ENCODE measurements at regions not wholly inside any gene's neighbourhood (a gene's known extent, or its start where the extent isn't known, plus 50 kb on each side); places are given as distances from the start of the nearest gene placed in this dataset.

- H3K9me3 ChIP-seq, result no peaks in the 10 kb centered on the region
- no peaks in the 10 kb centered on the region for H3K4me1 ChIP-seq
- no peak for DNase-seq
- peaks cover 0 to 9% (median 0%) of the 10 kb centered on the region in 3 donors for H3K27me3 ChIP-seq
- TF ChIP-seq POLR2A (IDR thresholded peaks at IDR 0.05) (no peak), EP300 (IDR thresholded peaks at IDR 0.05) (no peak), POLR2AphosphoS5 (IDR thresholded peaks at IDR 0.05) (no peak), CTCF (IDR thresholded peaks at IDR 0.05) (no peak)
- intact Hi-C loops (cut with DNase I), result no loop called here
- no peak overlapping the region for H3K4me3 ChIP-seq
- whole genome bisulfite sequencing, 2 donors, result 62 to 74% methylated on average over 13 of the region's 13 CpGs
- no peak overlapping the region for H3K27ac ChIP-seq
- no peaks in the 10 kb centered on the region for H3K36me3 ChIP-seq
Measured at GRCh38 chr22:49119551-49119952, 708.1 kb downstream of the BRD1 start.

GRCh38 chr22:49118065-49118464 lies 709.6 kb downstream of the BRD1 start:
- Histone ChIP-seq H3K9me3 (no peaks in the 10 kb centered on the region), H3K4me3 (no peak overlapping the region), H3K4me1 (no peaks in the 10 kb centered on the region), H3K36me3 (no peaks in the 10 kb centered on the region), H3K27ac (no peak overlapping the region), H3K27me3 (peaks cover 0 to under 1% (median 0%) of the 10 kb centered on the region in 3 donors)
- no peak for DNase-seq
- no peak for TF ChIP-seq POLR2AphosphoS5 (IDR thresholded peaks at IDR 0.05)
- no peak for TF ChIP-seq EP300 (IDR thresholded peaks at IDR 0.05)
- TF ChIP-seq POLR2A (IDR thresholded peaks at IDR 0.05), result no peak
- no peak for TF ChIP-seq CTCF (IDR thresholded peaks at IDR 0.05)
- 92 to 96% methylated on average over 17 of the region's 17 CpGs for WGBS, 2 donors
- intact Hi-C loops (cut with DNase I), result no loop called here

DNA sequence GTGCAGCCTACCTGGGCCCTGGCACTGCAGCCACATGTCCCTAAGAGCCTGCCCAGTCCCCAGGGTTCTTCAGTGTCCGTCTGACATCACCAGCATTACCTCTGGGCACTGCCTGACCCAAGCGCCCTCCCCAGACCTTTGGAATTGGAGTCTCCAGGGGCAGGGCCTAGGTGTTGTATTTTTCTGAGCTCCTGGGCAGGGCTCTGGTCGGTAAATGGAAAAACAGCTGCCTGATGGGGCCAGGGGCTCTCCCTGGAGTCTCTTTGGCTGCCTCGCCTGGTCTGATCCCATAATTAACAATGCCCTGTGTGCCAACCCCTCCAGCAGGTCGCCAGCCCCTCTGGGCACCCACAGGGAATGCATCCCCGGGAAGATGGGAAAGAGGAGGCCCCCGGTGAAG lies 710.2 kb downstream of the BRD1 start:
- H3K4me3 ChIP-seq, result no peak overlapping the region
- TF ChIP-seq POLR2AphosphoS5 (IDR thresholded peaks at IDR 0.05) (no peak), CTCF (IDR thresholded peaks at IDR 0.05) (no peak), POLR2A (IDR thresholded peaks at IDR 0.05) (no peak), EP300 (IDR thresholded peaks at IDR 0.05) (no peak)
- DNase-seq, result no peak
- no peaks in the 10 kb centered on the region for H3K36me3 ChIP-seq
- no peaks in the 10 kb centered on the region for H3K9me3 ChIP-seq
- H3K4me1 ChIP-seq, result no peaks in the 10 kb centered on the region
- no peaks in the 10 kb centered on the region for H3K27me3 ChIP-seq
- WGBS, 2 donors, result 53 to 80% methylated on average over 7 of the region's 7 CpGs
- no peak overlapping the region for H3K27ac ChIP-seq
- intact Hi-C loops (cut with DNase I), result no loop called here

DNA sequence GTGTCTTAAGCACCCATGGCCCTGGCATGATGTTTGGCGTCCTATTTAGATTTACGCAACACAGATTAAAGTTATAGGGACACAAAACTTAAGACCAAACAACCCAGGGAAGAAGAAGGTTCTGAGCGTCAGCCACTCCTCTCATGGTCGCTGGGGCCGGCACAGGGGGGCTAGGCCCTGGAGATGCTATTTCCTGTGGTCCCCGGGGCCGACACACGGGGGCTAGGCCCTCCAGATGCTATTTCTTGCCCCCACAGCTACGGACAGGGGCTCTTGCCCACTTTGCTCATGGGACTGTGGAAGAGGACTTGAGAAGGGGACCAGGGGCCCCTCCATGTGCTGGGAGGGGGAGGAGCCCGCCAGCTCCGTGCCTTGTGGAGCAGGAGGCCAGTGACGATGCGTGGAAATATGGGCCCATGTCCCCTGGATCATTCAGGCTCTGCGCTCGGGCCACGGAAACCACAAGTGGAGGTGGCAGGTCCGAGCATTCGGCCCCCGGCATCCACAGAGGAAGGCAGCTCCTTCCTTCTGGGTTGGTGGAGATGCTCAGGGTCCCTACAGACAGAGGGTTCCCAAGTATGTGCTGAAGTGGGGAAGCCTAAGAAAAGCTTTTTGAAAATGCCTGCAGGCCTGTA lies 711.1 kb downstream of the BRD1 start:
- TF ChIP-seq POLR2A (IDR thresholded peaks at IDR 0.05), result no peak
- TF ChIP-seq CTCF (IDR thresholded peaks at IDR 0.05), result no peak
- TF ChIP-seq EP300 (IDR thresholded peaks at IDR 0.05), result no peak
- TF ChIP-seq POLR2AphosphoS5 (IDR thresholded peaks at IDR 0.05), result no peak
- H3K9me3 ChIP-seq, result no peaks in the 10 kb centered on the region
- no peak overlapping the region for H3K27ac ChIP-seq
- H3K4me1 ChIP-seq, result no peaks in the 10 kb centered on the region
- H3K27me3 ChIP-seq, result no peaks in the 10 kb centered on the region
- no peak for DNase-seq
- no peak overlapping the region for H3K4me3 ChIP-seq
- intact Hi-C loops (cut with DNase I), result no loop called here
- WGBS, 2 donors, result 77 to 81% methylated on average over 19 of the region's 19 CpGs
- H3K36me3 ChIP-seq, result no peaks in the 10 kb centered on the region

GRCh38 chr22:49116021-49116420 lies 711.7 kb downstream of the BRD1 start:
- Histone ChIP-seq H3K4me3 (no peak overlapping the region), H3K36me3 (no peaks in the 10 kb centered on the region), H3K4me1 (no peaks in the 10 kb centered on the region), H3K27ac (no peak overlapping the region), H3K27me3 (peaks cover 0 to 4% (median 0%) of the 10 kb centered on the region in 3 donors), H3K9me3 (no peaks in the 10 kb centered on the region)
- TF ChIP-seq POLR2A (IDR thresholded peaks at IDR 0.05) (no peak), CTCF (IDR thresholded peaks at IDR 0.05) (no peak), POLR2AphosphoS5 (IDR thresholded peaks at IDR 0.05) (no peak)
- DNase-seq, result no peak
- intact Hi-C loops (cut with DNase I), result no loop called here
- 91 to 93% methylated on average over 19 of the region's 19 CpGs for WGBS, 2 donors
